ENCODE measurements at regions not wholly inside any gene's neighbourhood (a gene's known extent, or its start where the extent isn't known, plus 50 kb on each side); places are given as distances from the start of the nearest gene placed in this dataset.

DNA sequence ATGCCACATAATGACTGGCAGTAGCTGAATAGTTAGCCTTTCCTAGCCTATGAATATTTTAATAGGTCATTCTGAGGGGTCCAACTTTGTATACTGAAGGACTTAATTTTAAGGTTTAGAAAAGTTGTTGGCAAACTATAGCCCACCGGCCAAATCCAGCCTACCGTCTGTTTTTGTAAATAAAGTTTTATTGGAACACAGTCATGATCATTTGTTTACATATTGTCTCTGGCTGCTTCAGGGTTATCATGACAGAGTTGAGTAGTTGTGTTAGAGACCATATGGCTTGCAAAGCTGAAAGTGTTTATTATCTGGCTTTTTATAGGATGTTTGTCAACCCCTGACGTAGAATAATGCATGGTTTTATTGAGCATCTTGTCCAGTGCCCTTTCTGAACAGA lies 73.4 kb downstream of the NTMT2 start:
- DNase-seq: no peak

DNA sequence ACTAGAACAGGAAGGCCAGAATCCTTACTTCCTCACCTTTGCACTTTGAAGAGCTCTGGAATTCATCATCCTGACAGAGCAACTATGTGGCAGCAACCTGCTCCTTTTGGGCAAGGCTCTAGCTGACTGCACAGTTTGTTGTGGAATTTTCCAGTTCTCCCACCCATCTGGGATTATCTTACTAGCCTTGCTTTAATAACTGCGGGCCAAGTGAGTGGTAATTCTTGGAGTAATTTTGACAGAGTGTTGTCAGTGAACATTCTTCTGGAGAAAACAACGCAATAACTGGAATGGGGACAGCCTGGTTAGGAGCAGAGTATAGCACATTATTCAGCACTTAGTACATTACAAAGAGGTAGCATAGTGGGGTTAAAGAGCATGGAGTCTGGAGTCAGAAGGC lies 75.3 kb downstream of the NTMT2 start:
- DNase-seq: no peak

DNA sequence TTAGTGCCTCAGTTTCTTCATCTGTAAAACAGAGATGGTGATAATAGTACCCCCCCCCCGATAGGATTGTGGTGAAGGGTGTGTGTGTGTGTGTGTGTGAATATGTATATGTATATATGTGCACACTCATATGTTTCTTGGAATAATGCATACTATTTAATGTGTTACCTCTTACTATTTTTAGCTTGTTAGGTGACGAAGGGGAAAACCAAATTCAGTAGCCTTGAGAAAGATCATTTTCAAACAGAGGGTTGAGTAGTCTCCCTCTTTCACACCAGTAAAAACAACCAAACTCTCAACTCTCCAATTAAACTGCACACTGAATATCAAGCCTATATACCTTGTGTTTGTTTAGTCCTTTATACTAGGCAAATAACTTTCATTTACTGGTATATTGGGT lies 75.7 kb downstream of the NTMT2 start:
- no peak for DNase-seq

- DNase-seq: no peak
Observed at GRCh38 chr1:170224469-170224868, 78.7 kb downstream of the NTMT2 start.

- no peak for DNase-seq
Observed at GRCh38 chr1:170225781-170226530, 80.2 kb downstream of the NTMT2 start.

GRCh38 chr1:170226767-170227166 lies 81.0 kb downstream of the NTMT2 start:
- DNase-seq: no peak

DNA sequence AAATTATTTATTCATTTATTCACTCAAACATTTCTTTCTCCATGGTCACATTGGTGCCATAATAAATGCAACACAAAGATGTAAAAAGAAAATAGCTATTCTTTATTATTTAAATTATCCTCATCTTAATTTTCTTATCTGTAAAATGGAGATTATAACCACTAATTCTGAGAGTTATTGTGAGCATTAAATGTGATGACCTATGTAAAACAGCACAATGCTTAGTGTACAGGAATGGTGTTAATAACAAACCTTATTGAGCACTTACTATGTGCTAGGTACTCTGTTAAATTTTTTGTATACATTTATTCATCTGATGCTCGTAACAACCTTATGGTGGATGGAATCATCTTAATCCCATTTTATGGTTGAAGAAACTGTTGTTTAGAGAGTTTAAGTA lies 84.6 kb downstream of the NTMT2 start:
- DNase-seq: no peak

DNA sequence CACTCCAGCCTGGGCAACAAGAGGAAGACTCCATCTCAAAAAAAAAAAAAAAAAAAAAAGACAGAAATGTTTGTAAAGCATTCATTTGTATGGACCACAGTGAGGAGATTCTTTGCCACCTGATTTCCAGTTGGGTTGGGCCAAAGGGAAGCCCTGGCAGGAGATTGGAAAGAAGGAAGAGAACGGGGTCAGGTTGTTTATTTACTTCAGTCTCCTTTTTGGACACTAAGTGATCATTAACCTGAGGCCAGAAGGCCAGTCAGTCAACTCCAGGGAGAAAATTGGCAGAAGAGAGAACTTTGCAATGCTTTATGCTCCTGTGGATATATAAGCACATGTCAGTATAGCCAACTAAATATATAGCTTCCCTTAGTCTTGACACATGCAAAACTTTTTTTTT lies 85.9 kb downstream of the NTMT2 start:
- DNase-seq: no peak

DNA sequence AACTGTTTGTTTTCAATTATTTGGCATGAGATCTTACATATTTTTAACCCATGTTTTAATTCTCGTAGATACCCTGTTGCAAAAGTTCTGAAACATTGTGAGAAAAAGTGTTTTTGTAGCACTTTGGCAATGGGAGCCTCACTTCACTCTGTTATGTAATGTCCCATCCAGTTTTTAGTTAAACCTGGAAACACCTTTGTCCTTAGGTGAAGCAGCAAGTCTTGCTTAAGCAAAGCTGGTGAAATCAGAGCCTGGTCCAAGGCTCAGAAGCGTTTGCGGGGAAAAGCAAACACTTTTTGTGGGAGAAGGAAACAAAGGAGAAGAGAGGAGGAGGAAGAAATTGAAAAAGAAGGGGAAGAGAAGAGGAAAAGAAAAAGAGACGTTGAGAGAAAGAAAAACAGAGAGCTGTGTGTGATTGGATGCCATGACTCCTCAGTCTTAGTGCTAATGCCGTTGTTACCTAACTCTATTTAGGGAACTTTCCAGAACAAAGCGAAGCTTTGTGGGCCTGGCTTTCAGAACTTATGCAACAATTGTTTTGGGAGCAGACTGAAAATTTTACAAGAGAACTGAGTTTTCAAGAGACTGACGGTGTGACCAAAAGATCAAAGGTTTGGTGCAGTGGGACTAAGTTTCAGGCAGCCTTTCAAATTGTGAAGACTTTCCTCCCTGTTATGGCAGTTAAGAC lies 93.1 kb downstream of the NTMT2 start:
- no peak for DNase-seq

DNA sequence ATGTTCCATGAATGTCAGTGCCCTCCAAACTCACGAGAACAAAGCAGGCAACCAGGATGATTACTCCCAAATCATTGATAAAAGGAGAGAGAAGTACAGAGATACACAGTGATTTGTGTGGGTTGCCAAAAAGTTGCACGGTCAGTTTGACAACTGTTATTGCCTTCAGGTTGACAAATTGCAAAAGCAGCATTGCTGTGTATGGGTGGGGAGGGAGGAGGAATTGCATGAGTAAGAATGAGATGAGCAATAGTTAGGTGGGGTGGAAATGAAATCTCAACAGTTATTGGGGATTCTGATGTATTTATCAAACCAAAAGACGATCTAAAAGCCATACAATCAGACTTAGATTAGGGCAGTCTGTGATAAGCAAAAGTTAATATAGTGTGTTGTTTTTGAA lies 93.7 kb downstream of the NTMT2 start:
- DNase-seq: no peak

DNA sequence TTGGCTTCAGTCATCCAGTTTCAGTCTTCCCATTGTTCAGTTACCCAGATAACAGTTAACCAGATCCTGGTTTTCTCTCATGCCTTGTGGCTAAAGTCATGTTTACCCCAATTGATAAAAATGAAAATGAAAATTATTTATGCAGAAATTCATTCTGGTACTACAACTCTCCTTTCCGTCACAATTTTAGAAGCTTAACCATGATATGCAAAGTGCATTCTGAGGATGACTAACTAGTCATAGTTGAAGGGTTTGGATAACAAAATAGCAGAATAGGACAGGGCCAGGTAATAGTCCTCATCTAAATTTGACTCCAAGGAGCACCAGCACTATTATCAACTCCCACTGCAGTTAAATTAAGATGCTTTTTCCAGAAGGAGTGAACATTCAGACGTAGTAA lies 94.7 kb downstream of the NTMT2 start:
- DNase-seq: no peak

DNA sequence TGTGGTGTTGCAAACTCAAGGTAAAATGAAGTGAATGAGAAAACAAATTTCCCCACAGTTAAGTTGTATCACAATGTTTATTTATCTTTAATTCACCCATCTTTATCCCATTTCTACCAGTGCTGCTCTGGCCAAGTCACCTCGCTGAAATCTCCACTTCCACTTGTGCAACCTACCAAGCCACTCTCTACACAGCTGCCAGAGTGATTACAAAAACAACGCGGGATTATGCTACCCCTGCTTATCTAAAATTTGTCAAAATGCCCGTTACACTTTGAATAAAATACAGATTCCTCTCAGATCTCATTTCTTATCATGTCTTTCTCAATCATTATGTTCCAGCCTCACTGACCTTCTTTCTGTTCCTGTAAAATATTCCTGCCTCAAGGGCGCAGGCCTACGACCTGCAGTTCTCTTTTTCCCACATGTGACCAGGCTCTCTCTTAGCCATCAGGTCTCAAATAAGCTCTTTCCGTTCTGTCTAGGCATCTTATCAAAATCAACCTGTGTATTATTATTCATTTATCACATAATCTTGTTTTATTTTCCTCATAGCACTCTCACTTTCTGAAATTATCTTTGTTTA lies 95.6 kb downstream of the NTMT2 start:
- DNase-seq: no peak

- DNase-seq: no peak
Observed at GRCh38 chr1:170247751-170248521, 102.2 kb downstream of the NTMT2 start.

DNA sequence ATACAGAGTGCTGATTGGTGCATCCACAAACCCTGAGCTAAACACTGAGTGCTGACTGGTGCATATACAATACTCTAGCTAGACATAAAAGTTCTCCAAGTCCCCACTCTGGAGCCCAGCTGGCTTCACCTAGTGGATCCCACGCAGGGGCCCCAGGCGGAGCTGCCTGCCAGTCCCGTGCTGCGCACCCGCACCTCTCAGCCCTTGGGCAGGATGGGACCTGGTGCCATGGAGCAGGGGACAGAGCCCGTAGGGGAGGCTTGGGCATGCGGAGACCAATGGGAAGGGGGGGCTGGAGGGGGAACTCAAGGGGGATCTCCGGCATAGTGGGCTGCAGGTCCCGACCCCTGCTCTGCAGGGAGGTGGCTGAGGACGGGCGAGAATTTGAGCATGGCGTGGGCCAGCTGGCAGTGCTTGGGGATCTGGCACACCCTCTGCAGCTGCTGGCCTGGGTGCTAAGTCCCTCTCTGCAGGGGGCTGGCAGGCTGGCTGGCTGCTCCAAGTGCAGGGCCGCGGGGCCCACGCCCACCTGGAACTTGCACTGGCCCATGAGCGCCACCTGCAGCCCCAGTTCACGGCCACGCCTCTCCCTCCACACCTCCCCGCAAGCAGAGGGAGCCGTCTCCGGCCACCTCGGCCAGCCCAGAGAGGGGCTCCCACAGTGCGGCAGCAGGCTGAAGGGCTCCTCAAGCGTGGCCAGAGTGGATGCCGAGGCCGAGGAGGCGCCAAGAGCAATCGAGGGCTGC lies 104.9 kb downstream of the NTMT2 start:
- DNase-seq: no peak

- no peak for DNase-seq
Observed at GRCh38 chr1:170252851-170253579, 107.3 kb downstream of the NTMT2 start.

DNA sequence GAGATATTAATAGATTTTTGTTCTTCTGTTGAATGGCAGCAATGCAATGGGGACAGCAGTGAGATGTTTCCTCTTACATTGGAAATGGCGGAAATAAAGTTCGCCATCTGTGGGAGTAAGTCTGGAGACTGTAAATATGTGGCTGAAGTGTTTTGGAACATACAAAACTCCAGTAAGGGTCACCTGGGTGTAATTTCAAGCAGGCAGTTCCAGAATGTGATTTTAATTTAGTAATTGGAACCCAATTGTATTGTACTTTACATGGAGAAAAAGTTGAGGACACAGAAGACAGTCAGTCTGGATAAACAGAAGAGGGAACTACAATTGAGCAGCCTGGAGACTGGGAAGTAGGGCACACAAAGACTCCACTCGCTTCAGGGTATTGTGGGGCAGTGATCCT lies 108.6 kb downstream of the NTMT2 start:
- no peak for DNase-seq

GRCh38 chr1:170261669-170262068 lies 115.9 kb downstream of the NTMT2 start:
- DNase-seq: no peak

DNA sequence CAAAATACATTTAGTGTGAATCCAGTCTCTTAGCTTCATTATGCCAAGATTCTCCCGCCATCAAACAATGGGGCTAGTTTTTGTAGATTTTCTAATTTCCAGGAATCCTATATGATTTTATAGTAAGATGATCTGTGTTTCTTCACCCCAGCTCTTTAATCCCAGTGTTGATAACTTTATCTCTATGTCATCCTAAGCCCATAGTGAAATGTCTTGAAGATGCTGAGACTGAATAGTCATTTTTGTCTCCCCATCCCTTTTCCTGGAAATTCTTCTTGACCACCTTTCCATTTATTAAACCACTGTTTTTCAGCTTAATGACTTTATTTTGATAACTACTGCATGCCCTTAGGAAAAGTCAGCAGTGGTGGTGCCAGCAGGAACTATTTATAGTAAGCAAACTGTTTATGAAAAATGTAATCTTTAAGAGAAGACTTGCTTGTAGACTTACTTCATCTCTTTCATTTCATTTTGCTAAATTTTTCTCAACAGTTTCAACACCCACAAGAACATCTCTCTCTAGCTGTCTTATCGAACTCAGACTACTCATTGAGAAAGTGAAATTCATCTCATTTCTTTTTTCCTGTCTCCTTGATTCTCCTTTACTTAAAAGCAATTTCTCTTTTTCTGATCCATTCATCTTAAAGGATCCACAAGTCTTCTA lies 116.6 kb downstream of the NTMT2 start:
- no peak for DNase-seq

DNA sequence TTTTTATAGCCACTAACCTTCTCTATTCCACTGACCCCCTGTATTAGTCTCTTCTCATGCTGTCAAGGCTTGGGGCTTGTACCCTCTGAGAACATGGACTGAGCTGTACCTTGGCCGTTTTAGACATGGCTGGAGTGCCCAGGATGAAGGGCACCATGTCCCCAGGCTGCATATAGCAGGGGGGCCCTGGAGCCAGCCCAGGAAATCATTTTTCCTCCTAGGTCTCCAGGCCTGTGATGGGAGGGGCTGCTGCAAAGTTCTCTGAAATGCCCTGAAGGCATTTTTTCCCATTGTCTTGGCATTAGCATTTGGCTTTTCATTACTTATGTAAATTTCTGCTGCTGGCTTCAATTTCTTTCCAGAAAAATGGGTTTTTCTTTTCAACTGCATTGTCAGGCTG lies 119.5 kb downstream of the NTMT2 start:
- DNase-seq: no peak

GRCh38 chr1:170267317-170267716 lies 121.6 kb downstream of the NTMT2 start:
- DNase-seq: no peak

DNA sequence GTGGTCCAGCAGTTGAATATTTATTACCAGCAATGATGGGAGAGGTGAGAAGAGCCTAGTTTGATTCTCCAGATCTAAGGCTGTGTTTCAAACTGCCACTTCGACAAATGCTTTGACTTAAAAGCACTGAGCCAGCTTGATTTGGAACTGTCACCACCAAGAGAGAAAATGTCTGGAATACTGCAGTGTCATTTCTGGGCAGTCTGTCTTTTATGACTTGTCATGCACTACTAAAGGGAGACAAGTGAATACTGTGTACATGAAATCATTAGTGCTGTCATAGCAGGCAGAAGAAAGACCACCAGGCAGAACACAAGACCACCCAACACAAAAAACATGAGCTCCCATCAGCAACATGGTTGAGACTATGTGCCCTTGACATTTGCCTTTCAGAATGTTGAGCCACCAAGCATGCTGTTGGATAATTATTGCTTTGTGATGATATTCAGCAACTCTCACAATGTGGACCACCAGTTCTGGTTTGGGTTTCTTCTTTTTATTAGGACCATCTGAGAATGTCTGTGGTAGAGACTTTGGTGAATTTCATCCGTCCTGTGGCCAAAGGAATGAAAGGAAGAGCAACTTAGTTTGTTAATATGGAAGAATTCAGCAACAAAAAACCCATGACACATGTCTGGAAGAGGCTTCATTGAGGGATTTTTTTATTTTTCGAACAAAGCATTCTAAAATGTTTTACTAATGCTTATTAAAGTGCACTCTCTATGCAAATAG lies 125.8 kb downstream of the NTMT2 start:
- DNase-seq: no peak

All from right hindlimb (tissue), 1 donor.